Esophagus squamous epithelium (tissue), 4 donors: ENCODE measurements at regions not wholly inside any gene's neighbourhood (a gene's known extent, or its start where the extent isn't known, plus 50 kb on each side); places are given as distances from the start of the nearest gene placed in this dataset.

Experiments
- POLR2A ChIP-seq, 4 donors: fragments of 450-650 bp; IDR thresholded peaks; one replicate each; pipeline ENCODE4 v1.6.1; 2017; ENCODE audit warnings: antibody characterized with exemption in 4 of 4, mild to moderate bottlenecking in 4 of 4, moderate library complexity in 3 of 4
- TF ChIP-seq, protein P1 (sequence below), 6 experiments: fragments of 450-650 bp in 4 of 6; fragments of 200-600 bp in 2 of 6; sonication (generic) in 2 of 6; IDR thresholded peaks; one replicate each; pipeline ENCODE4 v1.5.1; 2016 to 2019; ENCODE audit warnings: antibody characterized with exemption in 6 of 6, mild to moderate bottlenecking in 4 of 6, moderate library complexity in 4 of 6

DNA sequence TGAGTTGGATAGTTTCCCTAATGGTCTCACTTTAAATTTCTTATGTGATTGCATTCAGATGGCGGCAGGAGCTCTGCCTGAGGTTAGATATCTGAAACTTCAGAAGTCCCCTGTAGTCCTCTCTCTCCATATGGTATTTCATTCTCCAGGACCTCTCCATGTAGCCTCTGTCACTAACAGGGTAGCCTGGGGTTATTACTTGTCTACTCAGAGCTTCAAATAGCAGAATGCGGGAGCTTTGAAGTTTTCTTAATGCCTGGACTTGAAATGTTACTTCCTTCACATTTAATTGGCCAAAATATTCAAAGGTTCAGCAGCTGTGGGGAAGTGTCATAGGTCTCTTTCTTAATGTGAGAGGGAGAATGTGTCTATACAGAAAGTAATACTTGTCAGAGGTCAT, 1370.4 kb downstream of the GRIK2 start:
- TF ChIP-seq, protein P1, sequence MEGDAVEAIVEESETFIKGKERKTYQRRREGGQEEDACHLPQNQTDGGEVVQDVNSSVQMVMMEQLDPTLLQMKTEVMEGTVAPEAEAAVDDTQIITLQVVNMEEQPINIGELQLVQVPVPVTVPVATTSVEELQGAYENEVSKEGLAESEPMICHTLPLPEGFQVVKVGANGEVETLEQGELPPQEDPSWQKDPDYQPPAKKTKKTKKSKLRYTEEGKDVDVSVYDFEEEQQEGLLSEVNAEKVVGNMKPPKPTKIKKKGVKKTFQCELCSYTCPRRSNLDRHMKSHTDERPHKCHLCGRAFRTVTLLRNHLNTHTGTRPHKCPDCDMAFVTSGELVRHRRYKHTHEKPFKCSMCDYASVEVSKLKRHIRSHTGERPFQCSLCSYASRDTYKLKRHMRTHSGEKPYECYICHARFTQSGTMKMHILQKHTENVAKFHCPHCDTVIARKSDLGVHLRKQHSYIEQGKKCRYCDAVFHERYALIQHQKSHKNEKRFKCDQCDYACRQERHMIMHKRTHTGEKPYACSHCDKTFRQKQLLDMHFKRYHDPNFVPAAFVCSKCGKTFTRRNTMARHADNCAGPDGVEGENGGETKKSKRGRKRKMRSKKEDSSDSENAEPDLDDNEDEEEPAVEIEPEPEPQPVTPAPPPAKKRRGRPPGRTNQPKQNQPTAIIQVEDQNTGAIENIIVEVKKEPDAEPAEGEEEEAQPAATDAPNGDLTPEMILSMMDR (IDR thresholded peaks at IDR 0.05), result no peak
- no peak for TF ChIP-seq POLR2A (IDR thresholded peaks at IDR 0.05)
